IMR-90 (cell line): ENCODE measurements at regions not wholly inside any gene's neighbourhood (a gene's known extent, or its start where the extent isn't known, plus 50 kb on each side); places are given as distances from the start of the nearest gene placed in this dataset.

ENCODE experiments used
- ATAC-seq: fragments of 200-7000 bp; cut with Tn5 transposase; 2 replicates; pipeline ENCODE4 v1.9.1; 2020; ENCODE audit warnings: low read depth, mild to moderate bottlenecking, moderate library complexity
- BruUV-seq: library from RNA; stranded (reverse); fragments of 400-500 nt; replicated peaks from 2 replicates; lab custom pipeline; 2021; lab: Mats Ljungman, UMichigan
- CTCF ChIA-PET: fragments of 300-600 bp; formaldehyde crosslinking; extraction: SDS; loops from one replicate; lab custom pipeline; 2021; ENCODE audit warnings: antibody characterized with exemption; lab: Yijun Ruan, JAX
- POLR2A ChIA-PET: fragments of 300-600 bp; sonication (Branson Sonifier 250); formaldehyde crosslinking; loops from one replicate; lab custom pipeline; 2022; ENCODE audit warnings: antibody characterized with exemption; ENCODE audit not compliant: unreplicated experiment; lab: Charles Lee
- DNase-seq: peaks from one replicate; pipeline ENCODE4 v3.0.0; 2013
- H2AFZ ChIP-seq: replicated peaks from 2 replicates; pipeline ENCODE3; 2013; ENCODE audit warnings: low read length, mild to moderate bottlenecking; ENCODE audit not compliant: poor library complexity
- H2AK5ac ChIP-seq: 2 replicates; pipeline ENCODE4 v1.6.1; 2013; ENCODE audit warnings: low read depth, low read length, inconsistent platforms
- H2AK9ac ChIP-seq: replicated peaks from 2 replicates; pipeline ENCODE3; 2013; ENCODE audit warnings: mild to moderate bottlenecking, low read depth, low read length, moderate library complexity; ENCODE audit not compliant: poor library complexity
- H2BK120ac ChIP-seq: 2 replicates; pipeline ENCODE4 v1.6.1; 2013; ENCODE audit warnings: low read depth, low read length, inconsistent platforms
- H2BK15ac ChIP-seq: 3 replicates; pipeline ENCODE4 v1.6.1; 2013; ENCODE audit warnings: low read depth, low read length, inconsistent platforms
- H2BK20ac ChIP-seq: 2 replicates; pipeline ENCODE4 v1.6.1; 2013; ENCODE audit warnings: low read depth, mild to moderate bottlenecking, inconsistent platforms, low read length, moderate library complexity
- H2BK5ac ChIP-seq: 2 replicates; pipeline ENCODE4 v1.6.1; 2013; ENCODE audit warnings: mild to moderate bottlenecking, low read depth, low read length, inconsistent platforms; ENCODE audit not compliant: poor library complexity, severe bottlenecking
- H3K14ac ChIP-seq: replicated peaks from 2 replicates; pipeline ENCODE4 v1.6.1; 2013; ENCODE audit warnings: low read depth, low read length, inconsistent platforms
- H3K18ac ChIP-seq: 2 replicates; pipeline ENCODE4 v1.6.1; 2013; ENCODE audit warnings: low read depth, low read length, control low read depth
- H3K23ac ChIP-seq: 2 replicates; pipeline ENCODE4 v1.6.1; 2013; ENCODE audit warnings: low read depth, low read length, inconsistent platforms
- H3K27ac ChIP-seq: 2 replicates; pipeline ENCODE4 v1.5.1; 2013; ENCODE audit warnings: mild to moderate bottlenecking, control low read depth, low read length; ENCODE audit not compliant: insufficient read depth
- H3K27me3 ChIP-seq: 2 replicates; pipeline ENCODE4 v1.6.1; 2013; ENCODE audit warnings: low read length; ENCODE audit not compliant: control insufficient read depth, insufficient read depth
- H3K36me3 ChIP-seq: 2 replicates; pipeline ENCODE4 v1.6.1; 2013; ENCODE audit warnings: low read length, mixed read lengths; ENCODE audit not compliant: control insufficient read depth, insufficient read depth
- H3K4ac ChIP-seq: 2 replicates; pipeline ENCODE4 v1.6.1; 2013; ENCODE audit warnings: low read depth, low read length, inconsistent platforms
- H3K4me1 ChIP-seq: 2 replicates; pipeline ENCODE4 v1.6.1; 2013; ENCODE audit warnings: low read length, mixed read lengths; ENCODE audit not compliant: control insufficient read depth, insufficient read depth
- H3K4me2 ChIP-seq: 2 replicates; pipeline ENCODE4 v1.6.1; 2013; ENCODE audit warnings: low read depth, mild to moderate bottlenecking, control low read depth, low read length, moderate library complexity
- H3K4me3 ChIP-seq: 2 replicates; pipeline ENCODE4 v1.5.1; 2013; ENCODE audit warnings: low read depth, mild to moderate bottlenecking, control low read depth, low read length, moderate library complexity; ENCODE audit not compliant: insufficient read depth
- H3K56ac ChIP-seq: 2 replicates; pipeline ENCODE4 v1.6.1; 2013; ENCODE audit warnings: low read length, inconsistent platforms; ENCODE audit not compliant: insufficient read depth; ENCODE audit errors: extremely low read depth
- H3K79me1 ChIP-seq, 2 experiments: 2 replicates each; pipeline ENCODE4 v1.6.1; 2013; ENCODE audit warnings: low read length in 2 of 2, inconsistent platforms in 1 of 2, low read depth in 1 of 2
- H3K9ac ChIP-seq: 2 replicates; pipeline ENCODE4 v1.6.1; 2013; ENCODE audit warnings: low read depth, low read length, control low read depth
- H3K9me1 ChIP-seq: 2 replicates; pipeline ENCODE4 v1.6.1; 2013; ENCODE audit warnings: low read length, inconsistent platforms; ENCODE audit not compliant: insufficient read depth
- H3K9me3 ChIP-seq: 2 replicates; pipeline ENCODE4 v1.6.1; 2013; ENCODE audit warnings: low read length; ENCODE audit not compliant: control insufficient read depth, insufficient read depth
- H4K20me1 ChIP-seq: 2 replicates; pipeline ENCODE4 v1.6.1; 2013; ENCODE audit warnings: low read length, inconsistent platforms; ENCODE audit not compliant: insufficient read depth
- H4K5ac ChIP-seq: 2 replicates; pipeline ENCODE4 v1.6.1; 2013; ENCODE audit warnings: mild to moderate bottlenecking, low read depth, low read length, control low read depth
- H4K8ac ChIP-seq, 2 experiments: 2 replicates each; pipeline ENCODE4 v1.6.1; 2013; ENCODE audit warnings: low read depth in 2 of 2, low read length in 2 of 2, control low read depth in 1 of 2, inconsistent platforms in 1 of 2
- H4K91ac ChIP-seq: 2 replicates; pipeline ENCODE4 v1.6.1; 2013; ENCODE audit warnings: low read depth, low read length, inconsistent platforms; ENCODE audit not compliant: insufficient read depth
- BHLHE40 ChIP-seq: fragments of 150-350 bp; IDR thresholded peaks from 2 replicates; pipeline ENCODE4 v1.6.1; 2016; ENCODE audit warnings: mild to moderate bottlenecking, low read depth, low read length
- CEBPB ChIP-seq: IDR thresholded peaks from 2 replicates; pipeline ENCODE4 v1.6.1; 2012; ENCODE audit warnings: low read depth, low read length, improper control_type of control experiment
- CHD1 ChIP-seq: IDR thresholded peaks from 2 replicates; pipeline ENCODE4 v1.6.1; 2012; ENCODE audit warnings: low read depth, low read length, improper control_type of control experiment
- FOS ChIP-seq: fragments of 150-350 bp; IDR thresholded peaks from 2 replicates; pipeline ENCODE4 v1.6.1; 2016; ENCODE audit warnings: low read depth, low read length
- MAFK ChIP-seq: IDR thresholded peaks from 2 replicates; pipeline ENCODE4 v1.6.1; 2012; ENCODE audit warnings: low read depth, low read length, improper control_type of control experiment
- MAZ ChIP-seq: IDR thresholded peaks from 2 replicates; pipeline ENCODE4 v1.6.1; 2012; ENCODE audit warnings: low read depth, mild to moderate bottlenecking, low read length, improper control_type of control experiment, moderate library complexity, borderline replicate concordance
- MXI1 ChIP-seq: IDR thresholded peaks from 2 replicates; pipeline ENCODE4 v1.6.1; 2012; ENCODE audit warnings: low read depth, mild to moderate bottlenecking, low read length, moderate library complexity, borderline replicate concordance
- NFE2L2 ChIP-seq: fragments of 150-350 bp; IDR thresholded peaks from 2 replicates; pipeline ENCODE4 v1.6.1; 2016; ENCODE audit warnings: low read depth, mild to moderate bottlenecking, low read length
- POLR2A ChIP-seq: IDR thresholded peaks from 2 replicates; pipeline ENCODE4 v1.6.1; 2012; ENCODE audit warnings: mild to moderate bottlenecking, low read depth, low read length
- RAD21 ChIP-seq: IDR thresholded peaks from 2 replicates; pipeline ENCODE4 v1.6.1; 2012; ENCODE audit warnings: low read length, improper control_type of control experiment
- RCOR1 ChIP-seq: IDR thresholded peaks from 2 replicates; pipeline ENCODE4 v1.6.1; 2012; ENCODE audit warnings: mild to moderate bottlenecking, low read length, improper control_type of control experiment; ENCODE audit not compliant: insufficient replicate concordance
- RFX5 ChIP-seq: IDR thresholded peaks from 2 replicates; pipeline ENCODE4 v1.8.0; 2012; ENCODE audit warnings: low read depth, mild to moderate bottlenecking, low read length, moderate library complexity
- SMC3 ChIP-seq: fragments of 150-350 bp; IDR thresholded peaks from 2 replicates; pipeline ENCODE4 v1.6.1; 2016; ENCODE audit warnings: low read depth, mild to moderate bottlenecking, antibody characterized with exemption, low read length, moderate library complexity
- WGBS, 2 experiments: methylation state at CpG; one replicate each; pipeline versions ENCODE4 v1.1.5 to v1.1.7; 2013; ENCODE audit warnings: missing lambda C conversion rate in 2 of 2; ENCODE audit not compliant: insufficient read length in 1 of 2; ENCODE audit errors: extremely low coverage in 2 of 2; 5-methylcytosine and 5-hydroxymethylcytosine counted together
- dilution Hi-C: fragments of 300-500 bp; cut with HindIII; formaldehyde crosslinking; loops from one replicate; pipeline ENCODE4 v1.14.3; 2018; ENCODE audit warnings: low sequenced_read_pairs; ENCODE audit not compliant: unreplicated experiment
- in situ Hi-C: fragments of 300-500 bp; cut with MboI; formaldehyde crosslinking; loops from 3 replicates; pipeline ENCODE4 v1.14.3; 2019; ENCODE audit warnings: low sequenced_read_pairs, inconsistent platforms, mixed read lengths
- intact Hi-C: fragments of 100-400 bp; cut with micrococcal nuclease; formaldehyde crosslinking; loops from 2 replicates; pipeline ENCODE4 v1.10.0; 2022
- TF ChIP-seq, protein P1 (sequence below): conservative IDR thresholded peaks from 2 replicates; pipeline ENCODE4 v1.5.1; 2012; ENCODE audit warnings: mild to moderate bottlenecking, low read depth, low read length, improper control_type of control experiment
- TF ChIP-seq, protein P2 (sequence below): fragments of 150-350 bp; IDR thresholded peaks from 2 replicates; pipeline ENCODE4 v1.6.1; 2016; ENCODE audit warnings: low read depth, mild to moderate bottlenecking, low read length, moderate library complexity, borderline replicate concordance
- TF ChIP-seq, protein P3 (sequence below): fragments of 150-350 bp; IDR thresholded peaks from 2 replicates; pipeline ENCODE4 v1.6.1; 2017; ENCODE audit warnings: mild to moderate bottlenecking, antibody characterized with exemption, low read length, low read depth

GRCh38 chr10:88172159-88172558, 308.7 kb downstream of the PTEN start:
- WGBS, 2 experiments: no CpG with 5 or more reads among the region's 1 CpG
- ChIA-PET POLR2A (no interaction called here), CTCF (no interaction called here)
- no TSS peak for BruUV-seq
- Histone ChIP-seq H4K8ac (no peak overlapping the region), H3K27ac (no peak overlapping the region), H2AK5ac (no peak overlapping the region), H3K4me3 (no peak overlapping the region), H3K56ac (no peak overlapping the region), H3K14ac (no peak overlapping the region), H3K79me1 (no peaks in the 10 kb centered on the region), H2BK5ac (no peak overlapping the region), H3K36me3 (no peaks in the 10 kb centered on the region), H3K9ac (no peak overlapping the region), H2BK120ac (no peak overlapping the region), H3K27me3 (no peaks in the 10 kb centered on the region), H4K5ac (no peak overlapping the region), H2AK9ac (no peak overlapping the region), H3K9me1 (no peaks in the 10 kb centered on the region), H3K9me3 (no peaks in the 10 kb centered on the region; the same call in 1 of the 2 replicates), H4K20me1 (no peaks in the 10 kb centered on the region), H2BK15ac (no peak overlapping the region), H3K4me1 (no peaks in the 10 kb centered on the region), H3K18ac (no peak overlapping the region), H3K4me2 (no peak overlapping the region), H2BK20ac (no peak overlapping the region), H3K4ac (no peak overlapping the region), H4K91ac (no peak overlapping the region), H2AFZ (no peak overlapping the region), H3K23ac (no peak overlapping the region)
- in situ Hi-C loops (no loop called here), dilution Hi-C loops (no loop called here), intact Hi-C loops (no loop called here)
- no peak for ATAC-seq
- no peak for DNase-seq
- TF ChIP-seq MAFK (no peak), CEBPB (no peak), CHD1 (no peak), RCOR1 (no peak), RFX5 (no peak), BHLHE40 (no peak), SMC3 (no peak), POLR2A (no peak), MAZ (no peak), RAD21 (no peak), NFE2L2 (no peak), MXI1 (no peak), FOS (no peak)
- TF ChIP-seq, protein P1, sequence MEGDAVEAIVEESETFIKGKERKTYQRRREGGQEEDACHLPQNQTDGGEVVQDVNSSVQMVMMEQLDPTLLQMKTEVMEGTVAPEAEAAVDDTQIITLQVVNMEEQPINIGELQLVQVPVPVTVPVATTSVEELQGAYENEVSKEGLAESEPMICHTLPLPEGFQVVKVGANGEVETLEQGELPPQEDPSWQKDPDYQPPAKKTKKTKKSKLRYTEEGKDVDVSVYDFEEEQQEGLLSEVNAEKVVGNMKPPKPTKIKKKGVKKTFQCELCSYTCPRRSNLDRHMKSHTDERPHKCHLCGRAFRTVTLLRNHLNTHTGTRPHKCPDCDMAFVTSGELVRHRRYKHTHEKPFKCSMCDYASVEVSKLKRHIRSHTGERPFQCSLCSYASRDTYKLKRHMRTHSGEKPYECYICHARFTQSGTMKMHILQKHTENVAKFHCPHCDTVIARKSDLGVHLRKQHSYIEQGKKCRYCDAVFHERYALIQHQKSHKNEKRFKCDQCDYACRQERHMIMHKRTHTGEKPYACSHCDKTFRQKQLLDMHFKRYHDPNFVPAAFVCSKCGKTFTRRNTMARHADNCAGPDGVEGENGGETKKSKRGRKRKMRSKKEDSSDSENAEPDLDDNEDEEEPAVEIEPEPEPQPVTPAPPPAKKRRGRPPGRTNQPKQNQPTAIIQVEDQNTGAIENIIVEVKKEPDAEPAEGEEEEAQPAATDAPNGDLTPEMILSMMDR: no peak
- TF ChIP-seq, protein P2, sequence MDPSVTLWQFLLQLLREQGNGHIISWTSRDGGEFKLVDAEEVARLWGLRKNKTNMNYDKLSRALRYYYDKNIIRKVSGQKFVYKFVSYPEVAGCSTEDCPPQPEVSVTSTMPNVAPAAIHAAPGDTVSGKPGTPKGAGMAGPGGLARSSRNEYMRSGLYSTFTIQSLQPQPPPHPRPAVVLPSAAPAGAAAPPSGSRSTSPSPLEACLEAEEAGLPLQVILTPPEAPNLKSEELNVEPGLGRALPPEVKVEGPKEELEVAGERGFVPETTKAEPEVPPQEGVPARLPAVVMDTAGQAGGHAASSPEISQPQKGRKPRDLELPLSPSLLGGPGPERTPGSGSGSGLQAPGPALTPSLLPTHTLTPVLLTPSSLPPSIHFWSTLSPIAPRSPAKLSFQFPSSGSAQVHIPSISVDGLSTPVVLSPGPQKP: no peak
- TF ChIP-seq, protein P3, sequence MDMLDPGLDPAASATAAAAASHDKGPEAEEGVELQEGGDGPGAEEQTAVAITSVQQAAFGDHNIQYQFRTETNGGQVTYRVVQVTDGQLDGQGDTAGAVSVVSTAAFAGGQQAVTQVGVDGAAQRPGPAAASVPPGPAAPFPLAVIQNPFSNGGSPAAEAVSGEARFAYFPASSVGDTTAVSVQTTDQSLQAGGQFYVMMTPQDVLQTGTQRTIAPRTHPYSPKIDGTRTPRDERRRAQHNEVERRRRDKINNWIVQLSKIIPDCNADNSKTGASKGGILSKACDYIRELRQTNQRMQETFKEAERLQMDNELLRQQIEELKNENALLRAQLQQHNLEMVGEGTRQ: no peak
